Activated CD8-positive, alpha-beta memory T cell treated with anti-CD3 and anti-CD28 coated beads for 1 hour (primary cell): ENCODE measurements at regions not wholly inside any gene's neighbourhood (a gene's known extent, or its start where the extent isn't known, plus 50 kb on each side); places are given as distances from the start of the nearest gene placed in this dataset.

ENCODE experiments used
- DNase-seq, 2 donors: peaks; one replicate each; pipeline ENCODE4 v3.0.0-alpha.2; 2020; ENCODE audit warnings: low read depth in 1 of 2; ENCODE audit errors: extremely low read depth in 1 of 2

DNA sequence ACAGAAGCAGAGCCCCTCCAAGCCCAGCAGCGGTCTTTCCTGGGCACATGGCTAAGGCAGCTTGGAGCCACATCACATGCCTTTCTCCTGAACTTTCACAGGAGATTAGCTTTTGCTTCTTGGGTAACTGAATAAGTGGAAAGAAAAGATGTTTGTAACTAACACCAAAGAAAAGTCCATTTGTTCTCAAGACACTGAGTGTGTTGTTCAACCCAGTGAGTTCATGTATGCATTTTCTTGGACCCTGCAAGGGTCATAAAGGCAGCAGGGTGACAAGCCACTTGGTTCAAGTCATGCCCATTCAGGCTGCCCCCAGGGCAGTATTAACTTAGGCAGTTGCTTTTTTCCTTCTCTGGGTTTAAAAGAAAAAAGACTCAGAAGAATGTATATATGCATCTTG, 203.4 kb downstream of the FAM76B start:
- no peak for DNase-seq

DNA sequence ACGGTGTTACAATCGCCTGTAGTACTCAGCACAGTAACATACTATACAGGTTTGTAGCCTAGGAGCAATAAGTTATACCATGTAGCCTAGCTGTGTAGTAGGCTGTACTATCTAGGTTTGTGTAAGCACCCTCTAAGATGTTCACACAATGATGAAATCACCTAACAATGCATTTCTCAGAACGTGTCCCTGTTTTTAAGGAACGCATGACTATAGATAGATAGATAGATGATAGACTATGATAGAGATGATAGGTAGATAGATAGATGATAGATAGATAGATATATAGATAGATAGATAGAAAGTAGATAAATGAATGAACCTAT, 203.9 kb downstream of the FAM76B start:
- no peak for DNase-seq

DNA sequence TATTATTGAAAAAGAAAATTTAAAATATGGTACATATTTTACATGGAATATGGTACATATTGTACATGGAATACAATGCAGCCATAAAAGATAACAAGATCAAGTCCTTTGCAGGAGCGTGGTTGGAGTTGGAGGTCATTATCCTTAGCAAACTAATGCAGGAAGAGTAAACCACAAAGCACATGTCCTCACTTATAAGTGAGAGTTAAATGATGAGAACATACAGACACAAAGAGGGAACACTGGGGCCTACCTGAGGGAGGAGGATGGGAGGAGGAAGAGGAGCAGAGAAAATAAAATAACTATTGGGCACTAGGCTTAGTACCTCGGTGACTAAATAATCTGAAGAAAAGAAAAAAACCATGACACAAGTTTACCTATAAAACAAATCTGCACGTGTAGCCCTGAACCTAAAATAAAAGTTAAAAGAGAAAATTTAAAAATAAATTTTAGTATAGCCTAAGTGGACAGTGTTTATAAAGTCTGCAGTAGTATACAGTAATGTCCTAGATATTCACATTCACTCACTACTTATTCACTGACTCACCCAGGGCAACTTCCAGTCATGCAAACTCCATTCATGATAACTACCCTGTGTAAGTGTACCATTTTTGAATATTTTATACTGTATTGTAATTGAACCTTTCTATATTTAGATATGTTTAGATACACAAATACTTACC, 204.4 kb downstream of the FAM76B start:
- no peak for DNase-seq

DNA sequence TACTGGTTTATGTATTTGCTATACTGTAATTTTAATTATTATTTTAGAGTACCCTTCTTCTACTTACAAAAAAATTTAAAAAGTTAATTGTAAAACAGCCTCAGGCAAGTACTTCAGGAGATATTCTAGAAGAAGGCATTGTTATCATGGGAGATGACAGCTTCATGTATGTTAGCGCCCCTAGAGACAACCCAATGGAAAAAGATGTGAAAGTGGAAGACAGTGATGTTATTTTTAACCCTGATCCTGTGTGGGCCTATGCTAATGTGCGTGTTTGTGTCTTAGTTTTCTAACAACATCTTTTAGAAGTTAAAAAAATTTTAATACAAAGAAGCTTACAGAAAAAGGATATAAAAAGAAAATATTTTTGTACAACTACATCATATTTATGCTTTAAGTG, 205.0 kb downstream of the FAM76B start:
- DNase-seq = no peak

DNA sequence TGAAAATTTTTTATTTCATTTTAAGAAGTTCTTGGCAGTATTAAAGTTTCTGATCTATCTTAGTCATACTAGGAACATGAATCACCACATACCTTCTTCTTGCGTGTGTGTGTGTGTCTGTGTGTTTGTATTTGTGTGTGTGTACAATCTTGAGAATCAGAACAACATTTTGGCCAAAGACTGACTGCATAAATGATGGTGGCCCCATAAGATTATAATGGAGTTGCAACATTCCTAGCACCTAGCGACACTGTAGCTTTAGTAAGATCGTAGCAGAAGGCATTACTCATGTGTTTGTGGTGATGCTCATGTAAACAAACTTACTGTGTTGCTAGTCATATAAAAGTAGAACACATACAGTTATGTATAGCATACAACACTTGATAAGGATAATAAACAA, 205.4 kb downstream of the FAM76B start:
- no peak for DNase-seq

DNA sequence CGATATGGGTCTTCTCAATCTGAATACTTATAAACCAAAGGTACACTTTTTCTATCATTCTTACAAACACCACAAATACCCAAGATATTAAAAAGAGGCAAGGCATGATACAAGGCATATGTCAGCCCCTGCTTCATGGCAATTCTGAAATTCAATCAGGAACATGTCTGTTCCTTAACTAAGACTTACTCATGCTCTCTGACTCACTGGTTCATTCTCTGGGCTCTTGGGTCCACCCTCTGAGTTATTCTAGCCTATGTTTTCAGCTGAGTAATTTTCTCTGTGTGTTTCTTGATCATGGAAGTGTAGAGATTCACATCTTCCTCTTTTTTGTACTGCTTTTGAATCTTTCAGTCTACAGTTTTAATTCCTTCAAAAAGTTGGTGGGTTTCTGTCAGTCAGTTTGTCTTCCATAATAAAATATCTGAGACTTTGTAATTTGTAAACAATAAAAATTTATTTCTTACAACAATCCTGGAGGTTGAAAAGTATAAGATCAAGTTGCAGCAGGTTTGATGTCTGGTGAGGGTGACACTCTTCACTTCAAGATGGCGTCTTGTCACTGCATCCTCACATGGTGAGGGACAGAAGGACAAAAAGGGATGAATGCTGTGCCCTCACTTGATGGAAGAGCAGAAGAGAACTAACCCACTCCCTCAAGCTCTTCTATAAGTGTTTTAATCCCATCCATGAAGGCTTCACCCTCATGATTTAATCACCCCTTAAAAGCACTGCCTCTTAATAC, 211.7 kb downstream of the FAM76B start:
- no peak for DNase-seq

DNA sequence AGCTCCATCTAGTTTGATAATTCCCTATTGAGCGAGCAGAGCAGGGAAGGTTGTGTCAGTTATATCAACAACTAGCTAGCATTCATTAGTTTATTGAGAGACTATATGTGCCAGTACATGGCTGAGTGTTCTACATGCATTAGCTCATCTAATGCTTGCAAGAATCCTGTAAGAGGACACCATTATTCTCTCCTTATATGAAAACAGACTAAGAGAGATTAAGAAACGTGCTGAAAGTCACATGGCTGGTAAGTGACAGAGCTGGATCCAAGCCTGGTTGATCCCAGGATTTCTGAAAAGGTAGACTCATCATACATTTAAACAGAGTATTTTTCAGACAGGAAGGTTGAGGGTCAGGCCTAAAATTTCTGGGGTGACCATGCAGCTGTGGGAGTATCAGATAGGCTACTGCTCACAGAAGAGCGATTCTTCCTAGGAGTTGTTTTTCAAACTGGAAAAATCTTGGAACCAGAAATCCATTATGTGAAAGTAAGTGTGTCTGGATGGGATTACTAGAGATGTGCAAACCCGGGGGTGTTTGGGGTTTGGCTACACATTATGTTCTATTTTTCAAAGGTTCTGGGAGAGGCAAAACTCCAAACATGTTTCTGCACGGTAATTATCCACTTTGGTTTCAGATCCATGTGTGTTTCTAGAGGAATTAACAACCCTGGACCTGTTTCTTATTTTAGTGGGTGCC, 213.3 kb downstream of the FAM76B start:
- DNase-seq = no peak

DNA sequence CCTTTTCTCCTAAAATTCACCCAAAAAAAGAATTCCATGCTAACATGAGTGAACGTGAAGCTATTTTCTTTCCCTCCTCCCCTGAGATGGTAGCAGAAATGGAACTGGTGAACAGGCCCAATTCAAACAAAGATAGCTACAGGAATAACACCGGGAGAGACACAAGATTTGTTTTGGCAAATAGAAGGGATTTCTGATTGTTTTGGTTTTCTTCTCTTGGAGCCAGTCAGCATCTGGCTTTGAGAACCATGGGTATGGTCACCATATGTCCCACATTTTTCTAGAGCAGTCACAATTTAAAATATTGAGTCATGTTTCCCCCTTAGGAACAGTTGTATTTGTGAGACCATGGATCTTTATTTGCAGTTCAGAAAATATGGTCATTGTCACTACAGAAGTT, 214.1 kb downstream of the FAM76B start:
- no peak for DNase-seq

DNA sequence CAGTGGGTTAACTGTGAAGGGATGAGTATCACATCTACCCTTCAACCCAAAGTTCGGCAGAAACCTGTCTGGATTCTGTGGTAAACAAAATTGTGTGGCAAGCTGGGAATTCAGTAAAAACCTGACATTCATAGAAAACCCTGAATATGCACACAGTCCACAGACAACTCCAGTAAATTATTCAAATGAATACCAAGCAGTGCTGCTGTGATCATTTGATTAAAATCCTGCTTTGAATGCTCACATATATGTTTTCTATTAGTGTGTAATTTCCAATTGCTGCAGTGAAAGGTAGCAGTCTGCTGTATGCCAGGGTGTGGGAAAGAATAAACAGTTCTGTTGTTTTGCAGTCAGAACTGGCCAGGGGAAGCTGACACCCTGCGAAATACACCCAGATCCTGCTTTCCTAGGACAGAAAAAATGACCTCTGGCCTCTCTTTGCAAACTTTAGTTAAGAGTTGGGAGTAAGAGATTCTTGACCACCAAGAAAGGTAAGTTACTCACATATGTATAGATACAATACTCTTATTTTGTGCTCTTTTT, 217.8 kb downstream of the FAM76B start:
- DNase-seq = no peak

DNA sequence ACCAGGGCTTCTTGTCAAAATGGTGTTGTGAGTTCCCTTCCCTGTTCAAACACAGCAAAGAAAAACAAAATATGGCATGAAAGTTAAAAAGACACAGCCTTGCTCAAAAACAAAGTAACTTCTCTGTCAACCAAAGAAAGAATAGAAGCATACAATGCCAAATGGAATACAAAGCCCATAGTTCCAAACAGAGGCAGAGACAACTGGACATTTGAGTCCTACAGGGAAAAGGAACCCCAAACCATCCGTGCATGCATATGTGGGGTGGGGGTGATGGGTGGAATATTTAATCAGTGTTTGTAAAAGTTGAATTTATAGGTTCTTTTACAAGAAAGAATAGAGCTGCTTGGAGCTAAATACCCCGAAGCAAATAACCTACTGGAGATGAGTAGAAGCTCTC, 218.7 kb downstream of the FAM76B start:
- DNase-seq = no peak

DNA sequence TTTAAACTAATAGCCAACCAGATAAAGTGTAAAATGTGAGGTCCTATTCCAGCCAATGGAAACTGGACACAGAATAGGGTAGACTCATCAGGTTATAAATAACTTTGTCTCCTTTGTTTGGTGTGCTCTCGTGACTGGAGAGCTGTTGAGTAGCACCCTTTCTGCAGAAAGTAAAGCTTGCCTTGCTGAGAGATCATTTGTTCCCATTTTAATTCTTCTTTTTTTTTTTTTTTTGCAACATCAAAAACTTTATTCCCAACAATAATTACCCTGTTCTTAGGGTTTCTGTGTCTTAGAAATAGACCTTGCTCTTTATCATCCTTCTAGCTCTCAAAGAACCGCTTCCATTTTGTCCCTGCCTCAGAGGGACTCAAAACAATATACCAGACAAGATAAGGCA, 220.4 kb downstream of the FAM76B start:
- no peak for DNase-seq

DNA sequence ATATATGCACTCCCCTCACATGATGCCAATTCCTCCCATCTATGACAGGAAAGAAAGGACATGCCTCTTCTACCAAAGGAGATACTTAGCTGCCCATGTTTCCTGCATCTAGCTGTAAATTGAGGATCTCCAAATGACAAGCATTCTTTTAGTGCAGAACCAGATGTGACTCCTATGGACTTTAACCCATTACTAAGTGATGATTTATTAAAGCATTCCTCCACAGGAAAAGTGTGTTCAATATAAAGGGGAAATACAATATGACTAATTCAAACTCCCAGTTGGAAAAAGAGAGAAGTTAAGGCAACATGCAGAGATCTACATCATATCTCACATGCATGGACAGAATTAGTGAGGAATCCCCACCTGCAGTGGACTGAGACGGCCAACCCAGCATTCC, 221.3 kb downstream of the FAM76B start:
- no peak for DNase-seq

DNA sequence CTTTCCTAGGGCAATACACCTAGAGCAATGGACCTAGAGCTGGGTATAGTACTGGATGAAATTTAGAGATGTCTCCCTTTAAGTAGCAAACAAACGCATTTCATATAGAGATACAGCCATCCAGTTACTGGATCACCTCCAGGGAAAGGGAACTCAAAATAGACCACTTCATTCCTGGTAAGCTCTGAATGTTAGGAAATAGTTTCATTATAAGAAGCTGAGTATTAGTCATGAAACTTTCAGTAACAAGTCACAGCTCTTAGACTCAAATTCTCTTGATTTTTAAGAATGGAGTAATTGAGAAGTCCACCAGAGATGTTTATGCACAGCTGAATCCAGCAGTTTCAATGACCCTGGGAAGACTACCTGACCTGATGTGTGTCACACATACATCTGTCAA, 221.9 kb downstream of the FAM76B start:
- no peak for DNase-seq

DNA sequence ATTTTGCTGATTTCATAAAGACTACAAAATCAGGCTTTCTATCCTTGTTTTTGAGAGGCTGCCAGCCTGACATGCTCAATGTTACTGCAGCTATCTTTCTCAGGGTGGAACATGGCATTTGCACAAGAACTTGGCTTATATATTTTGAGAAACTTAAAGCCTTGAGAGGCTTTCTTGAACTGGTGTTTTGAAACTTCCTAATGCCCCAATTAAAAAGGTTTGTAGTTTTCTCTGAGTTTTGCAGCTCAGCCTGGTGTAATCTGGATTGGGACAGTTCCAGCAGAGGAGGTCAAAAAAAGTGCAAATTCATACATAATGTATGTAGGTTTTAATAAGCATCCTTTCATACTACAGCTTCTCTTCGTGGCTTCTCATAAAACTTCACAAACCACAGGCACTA, 223.4 kb downstream of the FAM76B start:
- DNase-seq = no peak

DNA sequence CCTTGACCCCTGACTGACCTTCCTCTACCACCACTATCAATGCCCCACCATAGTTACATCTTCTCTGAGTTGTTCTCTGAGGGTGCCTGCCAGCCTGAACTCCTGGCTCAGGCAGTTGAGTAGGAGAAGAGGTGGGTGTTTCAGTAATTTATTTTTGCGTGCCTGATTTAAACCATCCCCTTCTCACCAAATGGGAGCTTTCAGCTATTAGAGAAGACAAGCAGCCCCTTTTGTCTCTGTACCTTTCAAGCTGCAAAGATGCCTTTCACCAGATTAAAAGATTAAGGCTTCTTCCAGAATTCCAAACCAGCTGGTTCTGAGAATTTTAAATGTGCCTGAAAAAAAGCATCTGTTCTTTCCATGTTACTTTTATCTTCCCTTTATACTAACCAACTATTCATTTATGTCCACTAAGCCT, 223.8 kb downstream of the FAM76B start:
- no peak for DNase-seq

DNA sequence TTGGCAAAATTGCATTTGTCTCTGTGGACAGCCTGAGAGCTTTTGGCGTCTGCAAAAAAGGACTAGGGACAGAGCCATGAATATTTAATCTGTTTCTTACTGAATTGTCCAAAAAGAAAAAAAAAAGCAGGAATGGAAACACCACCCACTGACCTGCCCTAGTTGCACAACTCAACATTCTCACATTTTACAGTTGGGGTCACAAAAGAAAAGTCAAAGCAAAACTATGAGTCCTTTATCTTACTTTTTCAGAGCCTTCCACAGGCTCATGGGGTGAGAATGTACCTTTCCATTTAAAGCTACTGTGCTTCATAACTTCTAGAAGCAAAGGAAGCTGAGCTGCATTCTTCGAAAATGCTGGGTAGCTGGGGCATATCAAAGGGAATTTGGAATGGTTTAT, 225.7 kb downstream of the FAM76B start:
- no peak for DNase-seq

DNA sequence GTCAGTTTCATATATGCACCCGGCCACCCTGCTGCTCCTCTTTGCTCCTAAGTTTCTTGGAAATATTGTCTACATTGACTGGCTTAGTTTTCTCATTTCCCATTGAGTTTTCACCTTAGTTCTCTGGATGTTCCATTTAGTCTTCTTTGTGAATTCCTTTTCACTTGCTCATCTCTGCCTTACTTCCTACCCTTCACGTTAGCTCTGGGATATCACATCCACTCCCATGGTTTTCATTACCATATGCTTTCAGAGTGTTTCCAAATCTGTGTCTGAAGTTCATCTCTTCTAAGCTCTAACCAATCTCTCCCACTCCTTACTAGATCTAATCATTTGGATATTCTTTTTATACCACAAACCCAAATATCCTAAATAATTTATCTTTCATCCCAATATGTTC, 226.4 kb downstream of the FAM76B start:
- DNase-seq = no peak

DNA sequence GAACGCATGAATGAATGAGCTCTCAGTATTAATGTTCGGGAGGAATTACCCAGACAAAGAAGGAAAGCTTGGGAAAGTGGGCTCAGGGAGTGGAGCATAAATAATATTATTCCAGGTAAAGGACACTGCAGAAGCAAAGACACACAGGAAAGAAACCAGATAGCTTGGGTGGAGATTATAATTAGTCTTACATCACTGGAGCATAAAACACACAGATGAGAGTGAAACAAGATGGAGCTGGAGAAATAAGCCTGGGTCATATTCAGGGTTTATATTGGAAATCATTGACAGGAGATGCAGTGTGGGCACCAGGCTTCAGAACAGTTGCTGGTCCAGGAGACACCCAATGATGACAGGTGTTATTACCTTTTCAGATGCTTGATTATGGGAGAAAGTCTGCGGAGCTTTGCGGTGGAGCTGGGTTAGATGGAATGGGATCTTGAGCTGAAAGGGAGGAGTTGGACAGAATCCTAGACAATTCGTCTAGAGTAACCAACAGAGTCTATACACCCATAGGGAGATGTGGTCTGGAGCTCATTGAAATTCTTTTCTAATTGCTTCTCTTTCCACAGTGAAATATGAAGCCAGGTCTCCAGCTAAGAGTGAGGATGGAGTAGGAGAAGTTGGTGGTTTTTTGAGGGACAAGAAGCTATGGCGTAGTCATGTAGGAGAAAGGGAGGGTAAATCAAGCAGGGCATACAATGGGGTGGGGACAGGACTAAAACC, 227.2 kb downstream of the FAM76B start:
- no peak for DNase-seq

DNA sequence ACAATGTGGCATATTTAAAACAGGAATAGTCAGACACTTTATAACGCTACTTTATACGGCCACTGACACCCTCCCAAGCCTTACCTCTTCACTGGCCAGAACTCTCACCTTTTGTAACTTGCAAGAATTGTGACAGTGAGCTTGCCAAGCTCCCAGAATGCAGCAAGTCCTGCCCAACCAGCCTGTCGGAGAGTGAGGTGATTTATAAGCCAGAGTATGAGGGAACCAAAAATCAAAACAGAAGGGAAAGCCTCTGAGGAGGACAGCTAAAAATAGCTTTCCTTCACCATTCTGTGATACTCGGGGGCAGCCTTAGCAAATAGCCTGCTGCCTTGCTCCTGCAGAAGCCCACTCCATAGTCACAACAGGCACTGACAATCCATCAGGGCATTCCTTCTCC, 229.7 kb downstream of the FAM76B start:
- no peak for DNase-seq

DNA sequence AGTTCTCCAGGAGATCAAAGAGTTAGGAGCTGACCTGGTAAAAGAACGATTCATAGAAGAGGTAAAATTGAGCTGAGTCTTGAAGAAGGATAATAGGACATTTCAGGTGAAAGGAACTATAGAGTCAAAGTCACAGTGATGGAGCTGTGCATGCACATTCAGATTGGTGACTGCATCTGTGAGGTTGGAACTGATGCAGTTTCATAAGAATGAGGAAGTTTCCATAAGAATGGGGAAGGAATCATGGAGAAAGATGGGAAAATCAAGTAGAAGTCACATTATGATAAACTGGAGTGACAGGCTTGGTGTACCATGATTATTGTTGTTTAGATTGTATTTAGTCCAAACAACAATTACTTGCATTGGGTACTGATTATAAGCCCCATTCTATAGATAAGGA, 232.2 kb downstream of the FAM76B start:
- no peak for DNase-seq
